ENCODE measurements at regions not wholly inside any gene's neighbourhood (a gene's known extent, or its start where the extent isn't known, plus 50 kb on each side); places are given as distances from the start of the nearest gene placed in this dataset.

- in situ Hi-C loops (cut with MboI; ENCODE audit: low pct_unique_long_range_greater_than_20kb, low sequenced_read_pairs, unreplicated experiment): no loop called here
- TF ChIP-seq CTCF (IDR thresholded peaks at IDR 0.05; ENCODE audit: extremely low read depth, insufficient read depth, missing control alignments): no peak
- DNase-seq (ENCODE audit: low spot score): no peak
Observed at GRCh38 chr5:30325795-30326194, 867.7 kb upstream of the CDH6 start.

GRCh38 chr5:30324083-30324482 is 869.4 kb upstream of the CDH6 start:
- no peak for TF ChIP-seq CTCF (IDR thresholded peaks at IDR 0.05; ENCODE audit: extremely low read depth, insufficient read depth, missing control alignments)
- DNase-seq (ENCODE audit: low spot score): no peak
- in situ Hi-C loops (cut with MboI; ENCODE audit: low pct_unique_long_range_greater_than_20kb, low sequenced_read_pairs, unreplicated experiment): no loop called here

- no peak for DNase-seq (ENCODE audit: low spot score)
- TF ChIP-seq CTCF (IDR thresholded peaks at IDR 0.05; ENCODE audit: extremely low read depth, insufficient read depth, missing control alignments): no peak
- in situ Hi-C loops (cut with MboI; ENCODE audit: low pct_unique_long_range_greater_than_20kb, low sequenced_read_pairs, unreplicated experiment): no loop called here
Observed at GRCh38 chr5:30287890-30288289, 905.6 kb upstream of the CDH6 start.

- DNase-seq (ENCODE audit: low spot score): no peak
- no peak for TF ChIP-seq CTCF (IDR thresholded peaks at IDR 0.05; ENCODE audit: extremely low read depth, insufficient read depth, missing control alignments)
Observed at GRCh38 chr5:30279237-30279636, 914.2 kb upstream of the CDH6 start.

GRCh38 chr5:30267026-30267425 is 926.5 kb upstream of the CDH6 start:
- in situ Hi-C loops (cut with MboI; ENCODE audit: low pct_unique_long_range_greater_than_20kb, low sequenced_read_pairs, unreplicated experiment): no loop called here
- DNase-seq (ENCODE audit: low spot score): no peak
- no peak for TF ChIP-seq CTCF (IDR thresholded peaks at IDR 0.05; ENCODE audit: extremely low read depth, insufficient read depth, missing control alignments)

More at GRCh38 chr5:30279237-30279636, 914.2 kb upstream of the CDH6 start:
- in situ Hi-C loops (cut with MboI; ENCODE audit: low pct_unique_long_range_greater_than_20kb, low sequenced_read_pairs, unreplicated experiment): no loop called here

GRCh38 chr5:30239331-30240022 is 954.0 kb upstream of the CDH6 start:
- no peak for DNase-seq (ENCODE audit: low spot score)
- TF ChIP-seq CTCF (IDR thresholded peaks at IDR 0.05; ENCODE audit: extremely low read depth, insufficient read depth, missing control alignments): no peak
- in situ Hi-C loops (cut with MboI; ENCODE audit: low pct_unique_long_range_greater_than_20kb, low sequenced_read_pairs, unreplicated experiment): no loop called here
